ENCODE measurements at regions not wholly inside any gene's neighbourhood (a gene's known extent, or its start where the extent isn't known, plus 50 kb on each side); places are given as distances from the start of the nearest gene placed in this dataset.

DNA sequence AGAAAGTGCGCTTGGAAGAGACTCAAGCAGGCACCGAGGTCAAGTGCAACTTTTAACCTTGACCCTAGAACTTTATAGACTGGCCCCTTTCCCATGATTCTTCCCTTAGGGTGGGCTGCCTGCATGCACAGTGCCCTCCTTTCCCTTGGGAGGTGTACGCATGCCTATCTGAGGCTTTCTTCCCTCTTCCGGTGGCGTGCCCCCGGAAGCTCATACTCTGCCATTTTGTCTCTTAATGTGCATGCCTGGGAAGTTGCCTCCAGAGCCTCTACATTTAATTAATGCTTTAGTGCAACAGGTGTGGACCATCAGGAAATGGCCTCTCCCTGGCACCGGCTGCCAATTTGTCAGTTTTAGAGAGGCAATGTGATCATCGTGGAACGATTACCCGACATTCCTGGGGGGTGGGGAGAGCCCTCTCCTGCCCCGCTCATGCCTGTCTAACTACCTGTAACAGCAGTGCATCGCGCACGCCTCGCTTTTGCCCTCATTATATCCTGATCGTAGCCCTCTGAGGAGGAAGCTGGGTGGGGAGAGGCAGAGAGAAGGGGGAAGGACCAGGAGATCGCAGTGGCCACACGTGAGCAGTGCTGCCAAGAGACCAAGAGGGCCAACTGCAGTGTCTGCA lies 194.8 kb downstream of the TFCP2L1 start:
- TF ChIP-seq PAX5 (IDR thresholded peaks at IDR 0.05; ENCODE audit: insufficient read depth, low read length, severe bottlenecking) (no peak), POLR2A (IDR thresholded peaks at IDR 0.05; ENCODE audit: low read depth, low read length) (no peak)
- FAIRE-seq = no peak

DNA sequence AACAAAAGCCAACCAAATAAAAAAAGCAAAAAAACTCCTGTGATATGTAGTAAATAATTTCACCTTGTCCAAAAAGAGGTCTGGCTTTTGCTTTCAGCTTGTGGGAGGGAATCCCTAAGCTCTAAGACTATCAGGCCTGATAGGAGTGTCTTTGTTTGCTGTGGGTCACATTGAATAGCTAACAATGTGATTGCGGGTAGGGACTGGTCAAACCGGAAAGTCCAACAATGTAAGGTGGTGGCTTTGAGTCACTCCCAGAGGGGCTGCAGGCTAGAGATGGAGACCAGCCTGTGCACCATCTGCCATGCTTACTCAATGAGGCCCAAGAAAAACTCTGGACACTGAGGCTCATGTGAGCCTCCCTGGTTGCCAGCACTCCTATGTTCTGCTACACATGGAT lies 192.9 kb downstream of the TFCP2L1 start:
- no peak for TF ChIP-seq SPI1 (IDR thresholded peaks at IDR 0.05; ENCODE audit: low read depth, low read length)
- DNase-seq (ENCODE audit: insufficient read length, low spot score) (no peak), FAIRE-seq (no peak)

More for the DNA sequence above, 194.8 kb downstream of the TFCP2L1 start:
- no peak for DNase-seq (ENCODE audit: insufficient read length, low spot score)

DNA sequence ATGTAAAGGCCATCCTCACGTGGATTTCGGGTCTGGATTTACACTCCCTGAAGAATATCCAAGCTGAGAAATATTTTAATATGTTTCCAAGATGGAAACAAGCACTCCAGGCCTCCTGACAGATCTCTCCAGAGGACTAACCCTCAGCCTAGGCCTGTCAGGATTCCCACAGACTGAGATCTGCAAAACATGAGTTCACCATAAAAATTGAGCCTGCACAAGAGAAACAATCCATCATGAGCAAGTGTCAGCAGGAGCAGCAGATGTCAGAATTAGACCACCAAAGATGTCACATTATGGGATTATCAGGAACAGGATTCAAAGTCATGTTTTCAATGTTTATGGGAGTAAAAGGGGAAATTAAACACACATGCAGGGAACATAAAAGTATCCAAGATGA lies 191.3 kb downstream of the TFCP2L1 start:
- DNase-seq (ENCODE audit: insufficient read length, low spot score) (no peak), FAIRE-seq (no peak)
- TF ChIP-seq PAX5 (IDR thresholded peaks at IDR 0.05; ENCODE audit: insufficient read depth, low read length, severe bottlenecking) (no peak), POU2F2 (IDR thresholded peaks at IDR 0.05; ENCODE audit: low read depth, low read length) (no peak), POLR2A (IDR thresholded peaks at IDR 0.05; ENCODE audit: low read depth, low read length) (no peak), POLR2AphosphoS5 (IDR thresholded peaks at IDR 0.05; ENCODE audit: low read depth, low read length) (no peak), SPI1 (IDR thresholded peaks at IDR 0.05; ENCODE audit: low read depth, low read length) (no peak), TAF1 (IDR thresholded peaks at IDR 0.05; ENCODE audit: low read depth, low read length) (no peak)

DNA sequence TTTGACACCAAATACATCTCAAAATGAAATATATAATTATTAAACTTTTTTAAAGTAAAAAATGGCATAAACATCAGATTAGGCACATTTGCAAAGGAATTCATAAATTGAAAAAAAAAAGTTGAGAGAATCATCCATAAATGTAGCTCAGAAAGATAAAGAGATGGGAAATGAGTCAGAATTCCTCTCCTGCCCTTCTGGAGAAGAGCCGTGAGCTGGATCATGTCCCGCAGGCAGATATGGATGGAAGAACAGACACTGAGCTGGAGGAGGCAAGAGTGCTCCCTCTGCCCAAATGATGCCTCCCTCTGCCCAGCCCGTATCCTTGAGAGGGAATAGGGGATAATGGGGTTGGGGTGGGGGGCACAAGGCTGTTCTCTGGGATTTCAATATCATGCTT lies 190.9 kb downstream of the TFCP2L1 start:
- DNase-seq (ENCODE audit: insufficient read length, low spot score) = no peak
- TF ChIP-seq POLR2A (IDR thresholded peaks at IDR 0.05; ENCODE audit: low read depth, low read length) (no peak), TAF1 (IDR thresholded peaks at IDR 0.05; ENCODE audit: low read depth, low read length) (no peak), POU2F2 (IDR thresholded peaks at IDR 0.05; ENCODE audit: low read depth, low read length) (no peak), POLR2AphosphoS5 (IDR thresholded peaks at IDR 0.05; ENCODE audit: low read depth, low read length) (no peak), SPI1 (IDR thresholded peaks at IDR 0.05; ENCODE audit: low read depth, low read length) (no peak), PAX5 (IDR thresholded peaks at IDR 0.05; ENCODE audit: insufficient read depth, low read length, severe bottlenecking) (no peak)
- no peak for FAIRE-seq

GRCh38 chr2:121094845-121095244 lies 190.2 kb downstream of the TFCP2L1 start:
- DNase-seq (ENCODE audit: insufficient read length, low spot score) (no peak), FAIRE-seq (no peak)
- TF ChIP-seq TAF1 (IDR thresholded peaks at IDR 0.05; ENCODE audit: low read depth, low read length) (no peak), PAX5 (IDR thresholded peaks at IDR 0.05; ENCODE audit: insufficient read depth, low read length, severe bottlenecking) (no peak), POU2F2 (IDR thresholded peaks at IDR 0.05; ENCODE audit: low read depth, low read length) (no peak), POLR2AphosphoS5 (IDR thresholded peaks at IDR 0.05; ENCODE audit: low read depth, low read length) (no peak), POLR2A (IDR thresholded peaks at IDR 0.05; ENCODE audit: low read depth, low read length) (no peak), SPI1 (IDR thresholded peaks at IDR 0.05; ENCODE audit: low read depth, low read length) (no peak)

- DNase-seq (ENCODE audit: insufficient read length, low spot score) = no peak
- FAIRE-seq = peak; percentile 59
- TF ChIP-seq POLR2A (IDR thresholded peaks at IDR 0.05; ENCODE audit: low read depth, low read length) = no peak
- TF ChIP-seq POU2F2 (IDR thresholded peaks at IDR 0.05; ENCODE audit: low read depth, low read length) = no peak
- TF ChIP-seq POLR2AphosphoS5 (IDR thresholded peaks at IDR 0.05; ENCODE audit: low read depth, low read length) = no peak
- no peak for TF ChIP-seq SPI1 (IDR thresholded peaks at IDR 0.05; ENCODE audit: low read depth, low read length)
- no peak for TF ChIP-seq TAF1 (IDR thresholded peaks at IDR 0.05; ENCODE audit: low read depth, low read length)
- TF ChIP-seq PAX5 (IDR thresholded peaks at IDR 0.05; ENCODE audit: insufficient read depth, low read length, severe bottlenecking) = no peak
Measured at GRCh38 chr2:121095257-121096080, 189.5 kb downstream of the TFCP2L1 start.

- FAIRE-seq = no peak
- TF ChIP-seq POLR2AphosphoS5 (IDR thresholded peaks at IDR 0.05; ENCODE audit: low read depth, low read length) (no peak), POLR2A (IDR thresholded peaks at IDR 0.05; ENCODE audit: low read depth, low read length) (no peak), POU2F2 (IDR thresholded peaks at IDR 0.05; ENCODE audit: low read depth, low read length) (no peak), SPI1 (IDR thresholded peaks at IDR 0.05; ENCODE audit: low read depth, low read length) (no peak), PAX5 (IDR thresholded peaks at IDR 0.05; ENCODE audit: insufficient read depth, low read length, severe bottlenecking) (no peak), TAF1 (IDR thresholded peaks at IDR 0.05; ENCODE audit: low read depth, low read length) (no peak)
- no peak for DNase-seq (ENCODE audit: insufficient read length, low spot score)
Measured at GRCh38 chr2:121096611-121097010, 188.4 kb downstream of the TFCP2L1 start.

- TF ChIP-seq POLR2A (IDR thresholded peaks at IDR 0.05; ENCODE audit: low read depth, low read length) (no peak), SPI1 (IDR thresholded peaks at IDR 0.05; ENCODE audit: low read depth, low read length) (no peak), POLR2AphosphoS5 (IDR thresholded peaks at IDR 0.05; ENCODE audit: low read depth, low read length) (no peak), POU2F2 (IDR thresholded peaks at IDR 0.05; ENCODE audit: low read depth, low read length) (no peak), TAF1 (IDR thresholded peaks at IDR 0.05; ENCODE audit: low read depth, low read length) (no peak), PAX5 (IDR thresholded peaks at IDR 0.05; ENCODE audit: insufficient read depth, low read length, severe bottlenecking) (no peak)
- DNase-seq (ENCODE audit: insufficient read length, low spot score) (no peak), FAIRE-seq (no peak)
Measured at GRCh38 chr2:121098556-121098955, 186.4 kb downstream of the TFCP2L1 start.

DNA sequence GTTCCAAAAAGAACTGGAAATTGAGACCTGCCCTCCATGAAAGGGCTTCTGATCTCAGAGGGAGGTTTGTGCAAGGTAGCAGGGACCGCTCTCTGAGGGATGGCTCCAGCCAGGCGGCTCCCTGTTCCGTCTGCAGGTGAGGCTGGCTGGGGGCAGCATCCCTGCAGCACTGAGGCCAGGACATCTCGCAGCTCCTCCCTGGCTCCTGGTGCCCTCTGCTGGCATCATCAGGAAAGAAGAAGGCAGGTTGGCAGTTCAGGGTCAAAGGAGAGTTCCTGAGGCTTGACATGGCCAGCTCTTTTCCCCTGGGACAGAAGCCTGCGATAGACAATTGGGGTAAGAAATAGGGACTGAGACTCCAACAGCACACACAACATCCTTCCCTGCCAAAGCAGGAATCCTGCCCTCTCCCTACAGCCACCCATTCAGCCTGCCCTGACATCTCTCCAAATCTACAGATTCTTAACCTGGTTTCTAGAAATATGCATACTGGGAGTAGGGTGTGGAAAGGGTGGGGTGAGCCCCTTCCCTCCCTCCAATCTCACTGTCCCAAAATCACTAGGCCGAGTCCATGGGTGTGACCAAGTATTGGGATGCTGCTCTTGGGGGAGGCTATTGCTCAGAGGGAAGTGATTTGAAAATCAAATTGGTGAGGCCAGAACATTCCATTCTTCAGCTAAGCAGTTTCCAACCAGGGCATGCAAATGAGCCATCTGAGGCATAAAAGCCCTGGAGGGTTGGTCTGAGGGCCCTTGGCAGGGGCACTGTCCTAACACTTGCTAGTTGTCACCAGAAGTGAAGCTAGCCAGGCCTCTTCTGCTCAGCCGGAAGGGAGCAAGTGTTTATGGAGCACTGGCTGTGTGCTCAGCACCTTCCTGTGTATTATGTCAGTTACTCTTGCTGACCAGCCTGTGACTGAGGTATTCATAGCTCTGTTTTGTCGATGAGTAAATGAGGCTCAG lies 185.4 kb downstream of the TFCP2L1 start:
- FAIRE-seq = no peak

More for the DNA sequence above, 185.4 kb downstream of the TFCP2L1 start:
- no peak for TF ChIP-seq SPI1 (IDR thresholded peaks at IDR 0.05; ENCODE audit: low read depth, low read length)
- TF ChIP-seq POLR2AphosphoS5 (IDR thresholded peaks at IDR 0.05; ENCODE audit: low read depth, low read length) = no peak
- TF ChIP-seq POLR2A (IDR thresholded peaks at IDR 0.05; ENCODE audit: low read depth, low read length) = no peak
- TF ChIP-seq TAF1 (IDR thresholded peaks at IDR 0.05; ENCODE audit: low read depth, low read length) = no peak
- TF ChIP-seq POU2F2 (IDR thresholded peaks at IDR 0.05; ENCODE audit: low read depth, low read length) = no peak
- no peak for TF ChIP-seq PAX5 (IDR thresholded peaks at IDR 0.05; ENCODE audit: insufficient read depth, low read length, severe bottlenecking)
- DNase-seq (ENCODE audit: insufficient read length, low spot score) = no peak
